OCI-LY1 (cell line): ENCODE measurements at regions not wholly inside any gene's neighbourhood (a gene's known extent, or its start where the extent isn't known, plus 50 kb on each side); places are given as distances from the start of the nearest gene placed in this dataset.
"Not testable (repeated sequence)": the region's sequence is repeated elsewhere in the genome, so short reads cannot be mapped to it uniquely, and the experiment has no call there.

Experiments
- H2AFZ ChIP-seq: fragments of 200-600 bp; sonication (generic), shearing (Covaris generic); 2 replicates; pipeline ENCODE4 v1.6.0; 2014; ENCODE audit warnings: antibody characterized with exemption, mild to moderate bottlenecking, low read length
- H3F3A ChIP-seq: fragments of 200-600 bp; sonication (generic), shearing (Covaris generic); 2 replicates; pipeline ENCODE4 v1.6.0; 2014; ENCODE audit warnings: mild to moderate bottlenecking, antibody characterized with exemption, low read length, moderate library complexity; ENCODE audit not compliant: insufficient read depth
- H3K27ac ChIP-seq: fragments of 200-600 bp; sonication (generic); 2 replicates; pipeline ENCODE4 v1.5.1; 2014; ENCODE audit warnings: low read length, mixed run types, mild to moderate bottlenecking, low read depth; ENCODE audit not compliant: poor library complexity, severe bottlenecking
- H3K27me3 ChIP-seq: fragments of 200-600 bp; sonication (generic); 2 replicates; pipeline ENCODE4 v1.6.0; 2014; ENCODE audit warnings: antibody characterized with exemption, mild to moderate bottlenecking, low read length, moderate library complexity; ENCODE audit not compliant: insufficient read depth
- H3K36me3 ChIP-seq: fragments of 200-600 bp; sonication (generic); 2 replicates; pipeline ENCODE4 v1.6.1; 2014; ENCODE audit warnings: mild to moderate bottlenecking, antibody characterized with exemption, low read length, moderate library complexity, mixed read lengths; ENCODE audit not compliant: insufficient read depth
- H3K4me1 ChIP-seq: fragments of 200-600 bp; sonication (generic); 2 replicates; pipeline ENCODE4 v1.5.1; 2014; ENCODE audit warnings: mild to moderate bottlenecking, low read length, moderate library complexity; ENCODE audit not compliant: insufficient read depth, severe bottlenecking
- H3K4me2 ChIP-seq: fragments of 200-600 bp; sonication (generic), shearing (Covaris generic); 2 replicates; pipeline ENCODE4 v1.6.1; 2014; ENCODE audit warnings: low read length
- H3K4me3 ChIP-seq: fragments of 200-600 bp; sonication (generic); 2 replicates; pipeline ENCODE4 v1.5.1; 2014; ENCODE audit warnings: low read length, low read depth, mild to moderate bottlenecking, mixed read lengths; ENCODE audit not compliant: poor library complexity, severe bottlenecking
- H3K79me2 ChIP-seq: fragments of 200-600 bp; shearing (Covaris generic); 2 replicates; pipeline ENCODE4 v1.6.1; 2016; ENCODE audit warnings: mixed run types, low read length, mixed read lengths; ENCODE audit not compliant: insufficient read depth
- H3K9ac ChIP-seq: fragments of 200-600 bp; sonication (generic), shearing (Covaris generic); 2 replicates; pipeline ENCODE4 v1.6.1; 2014; ENCODE audit warnings: mild to moderate bottlenecking, low read length, mixed read lengths
- H3K9me2 ChIP-seq: fragments of 200-600 bp; sonication (generic), shearing (Covaris generic); 2 replicates; pipeline ENCODE4 v1.6.1; 2014; ENCODE audit warnings: low read depth, mild to moderate bottlenecking, low read length, mixed read lengths
- H3K9me3 ChIP-seq: fragments of 200-600 bp; shearing (Covaris generic); 2 replicates; pipeline ENCODE4 v1.6.1; 2014; ENCODE audit warnings: low read length, mixed read lengths
- H4K20me1 ChIP-seq: fragments of 200-600 bp; sonication (generic), shearing (Covaris generic); 2 replicates; pipeline ENCODE4 v1.6.0; 2016; ENCODE audit warnings: mild to moderate bottlenecking, low read length; ENCODE audit not compliant: insufficient read depth
- EZH2 ChIP-seq: fragments of 200-600 bp; sonication (generic), shearing (Covaris generic); IDR thresholded peaks from 2 replicates; pipeline ENCODE4 v1.8.0; 2017; ENCODE audit warnings: borderline replicate concordance, mixed run types, mild to moderate bottlenecking, antibody characterized with exemption, low read length, moderate library complexity, mixed read lengths
- TF ChIP-seq, protein P1 (sequence below): fragments of 200-600 bp; sonication (generic), shearing (Covaris generic); IDR thresholded peaks from 2 replicates; pipeline ENCODE4 v1.5.1; 2017; ENCODE audit warnings: mild to moderate bottlenecking, antibody characterized with exemption, low read length, moderate library complexity, mixed read lengths

DNA sequence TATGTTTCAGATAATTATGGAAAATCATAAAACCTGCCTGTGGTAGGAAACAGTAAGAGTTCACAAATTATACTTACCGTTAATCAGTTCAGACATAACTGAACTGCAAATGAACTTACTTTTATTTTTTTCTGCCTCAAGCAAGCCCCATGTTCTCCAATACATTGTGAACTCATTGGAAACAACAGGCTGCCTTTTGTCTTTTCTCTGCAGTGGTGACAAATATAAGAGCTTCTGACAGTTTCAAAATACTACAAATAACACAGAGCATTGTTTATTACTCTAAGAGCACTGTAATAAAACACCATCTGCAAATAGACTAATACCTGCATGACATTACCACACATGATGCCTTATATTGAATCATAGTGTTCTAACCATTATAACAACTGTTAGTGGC lies 94.0 kb upstream of the CDCA7L start:
- Histone ChIP-seq H3K36me3 (no peaks in the 10 kb centered on the region), H3K9me2 (0 out of 2 replicates have a peak, but pooled peaks cover 2% of the 10 kb centered on the region), H3K9ac (no peak overlapping the region), H2AFZ (no peak overlapping the region), H4K20me1 (no peaks in the 10 kb centered on the region), H3K79me2 (no peaks in the 10 kb centered on the region), H3K27ac (no peak overlapping the region), H3K9me3 (no peaks in the 10 kb centered on the region), H3K27me3 (no peaks in the 10 kb centered on the region), H3K4me1 (no peaks in the 10 kb centered on the region), H3K4me3 (no peak overlapping the region), H3F3A (no peaks in the 10 kb centered on the region), H3K4me2 (no peak overlapping the region)
- TF ChIP-seq EZH2: no peak
- TF ChIP-seq, protein P1, sequence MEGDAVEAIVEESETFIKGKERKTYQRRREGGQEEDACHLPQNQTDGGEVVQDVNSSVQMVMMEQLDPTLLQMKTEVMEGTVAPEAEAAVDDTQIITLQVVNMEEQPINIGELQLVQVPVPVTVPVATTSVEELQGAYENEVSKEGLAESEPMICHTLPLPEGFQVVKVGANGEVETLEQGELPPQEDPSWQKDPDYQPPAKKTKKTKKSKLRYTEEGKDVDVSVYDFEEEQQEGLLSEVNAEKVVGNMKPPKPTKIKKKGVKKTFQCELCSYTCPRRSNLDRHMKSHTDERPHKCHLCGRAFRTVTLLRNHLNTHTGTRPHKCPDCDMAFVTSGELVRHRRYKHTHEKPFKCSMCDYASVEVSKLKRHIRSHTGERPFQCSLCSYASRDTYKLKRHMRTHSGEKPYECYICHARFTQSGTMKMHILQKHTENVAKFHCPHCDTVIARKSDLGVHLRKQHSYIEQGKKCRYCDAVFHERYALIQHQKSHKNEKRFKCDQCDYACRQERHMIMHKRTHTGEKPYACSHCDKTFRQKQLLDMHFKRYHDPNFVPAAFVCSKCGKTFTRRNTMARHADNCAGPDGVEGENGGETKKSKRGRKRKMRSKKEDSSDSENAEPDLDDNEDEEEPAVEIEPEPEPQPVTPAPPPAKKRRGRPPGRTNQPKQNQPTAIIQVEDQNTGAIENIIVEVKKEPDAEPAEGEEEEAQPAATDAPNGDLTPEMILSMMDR: no peak

DNA sequence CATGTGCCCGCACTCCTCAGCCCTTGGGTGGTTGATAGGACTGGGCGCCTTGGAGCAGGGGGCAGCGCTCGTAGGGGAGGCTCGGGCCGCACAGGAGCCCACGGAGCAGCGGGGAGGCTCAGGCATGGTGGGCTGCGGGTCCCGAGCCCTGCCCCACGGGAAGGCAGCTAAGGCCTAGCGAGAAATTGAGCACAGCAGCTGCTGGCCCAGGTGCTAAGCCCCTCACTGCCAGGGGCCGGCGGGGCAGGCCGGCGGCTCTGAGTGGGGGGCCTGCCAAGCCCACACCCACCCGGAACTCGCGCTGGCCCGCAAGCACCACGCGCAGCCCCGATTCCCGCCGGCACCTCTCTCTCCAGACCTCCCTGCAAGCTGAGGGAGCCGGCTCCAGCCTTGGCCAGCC lies 86.7 kb upstream of the CDCA7L start:
- H3K9ac ChIP-seq, H3K4me1 ChIP-seq, H3K4me3 ChIP-seq, H3K36me3 ChIP-seq, H3K4me2 ChIP-seq, H4K20me1 ChIP-seq, H3F3A ChIP-seq, H2AFZ ChIP-seq, H3K27me3 ChIP-seq, H3K79me2 ChIP-seq, H3K9me2 ChIP-seq, H3K27ac ChIP-seq, H3K9me3 ChIP-seq: not testable (repeated sequence)

DNA sequence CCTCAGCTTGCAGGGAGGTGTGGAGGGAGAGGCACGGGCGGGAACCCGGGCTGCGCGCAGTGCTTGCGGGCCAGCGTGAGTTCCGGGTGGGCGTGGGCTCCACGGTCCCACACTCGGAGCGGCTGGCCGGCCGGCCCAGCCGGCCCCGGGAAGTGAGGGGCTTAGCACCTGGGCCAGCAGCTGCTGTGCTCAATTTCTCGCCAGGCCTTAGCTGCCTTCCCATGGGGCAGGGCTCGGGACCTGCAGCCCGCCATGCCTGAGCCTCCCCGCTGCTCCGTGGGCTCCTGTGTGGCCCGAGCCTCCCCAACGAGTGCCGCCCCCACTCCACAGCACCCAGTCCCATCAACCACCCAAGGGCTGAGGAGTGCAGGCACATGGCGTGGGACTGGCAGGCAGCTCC lies 83.0 kb upstream of the CDCA7L start:
- H3K27me3 ChIP-seq, H3K9me3 ChIP-seq, H3K27ac ChIP-seq, H3K9ac ChIP-seq, H3K4me3 ChIP-seq, H3K79me2 ChIP-seq, H3F3A ChIP-seq, H3K36me3 ChIP-seq, H3K4me2 ChIP-seq, H4K20me1 ChIP-seq, H3K9me2 ChIP-seq, H2AFZ ChIP-seq, H3K4me1 ChIP-seq: not testable (repeated sequence)

- no peaks in the 10 kb centered on the region for H3K9me3 ChIP-seq
- peaks cover 8% of the 10 kb centered on the region; the same call in 1 of the 2 replicates for H3K27me3 ChIP-seq
- no peak overlapping the region for H3K4me2 ChIP-seq
- no peaks in the 10 kb centered on the region for H3K4me1 ChIP-seq
- no peaks in the 10 kb centered on the region for H3F3A ChIP-seq
- no peak overlapping the region for H2AFZ ChIP-seq
- H3K79me2 ChIP-seq: no peaks in the 10 kb centered on the region
- no peaks in the 10 kb centered on the region for H3K36me3 ChIP-seq
- no peak overlapping the region for H3K27ac ChIP-seq
- H3K4me3 ChIP-seq: no peak overlapping the region
- H3K9me2 ChIP-seq: no peaks in the 10 kb centered on the region
- TF ChIP-seq EZH2: no peak
- TF ChIP-seq, protein P1: no peak
- no peaks in the 10 kb centered on the region for H4K20me1 ChIP-seq
- no peak overlapping the region for H3K9ac ChIP-seq
These were observed 81.8 kb upstream of the CDCA7L start for GRCh38 chr7:22027475-22027874.
